ENCODE measurements at regions not wholly inside any gene's neighbourhood (a gene's known extent, or its start where the extent isn't known, plus 50 kb on each side); places are given as distances from the start of the nearest gene placed in this dataset.

DNA sequence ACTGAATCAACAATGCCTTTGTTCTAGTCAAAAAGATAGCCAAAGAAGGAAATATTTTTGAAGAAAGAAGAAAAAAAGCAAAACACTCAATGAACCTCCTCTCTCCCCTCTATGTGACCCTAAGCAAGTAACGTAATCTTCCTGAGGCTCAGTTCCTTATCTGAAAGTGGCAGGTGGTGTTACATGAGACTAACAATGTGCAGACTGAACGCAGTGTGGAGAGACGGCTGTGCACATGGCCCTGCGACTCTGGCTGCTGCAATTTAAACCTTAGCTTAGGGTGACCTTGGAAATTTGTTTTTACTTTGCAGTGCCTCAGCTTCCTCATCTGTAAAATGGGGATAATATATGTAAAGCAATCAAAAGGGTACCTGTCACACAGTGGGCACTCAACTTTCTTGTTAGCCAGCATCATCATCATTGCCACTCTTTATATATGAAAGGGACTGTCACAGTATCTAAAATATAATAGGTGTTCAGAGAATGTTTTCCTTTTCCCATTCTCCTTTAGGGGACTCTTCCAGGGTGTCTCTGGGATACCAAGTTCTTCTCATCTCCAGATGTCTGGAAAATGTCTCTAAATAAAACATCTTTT is 100.1 kb upstream of the JUN start:
- Histone ChIP-seq H3K4me3 (ENCODE audit: low read length) (no peak overlapping the region), H3K9me3 (ENCODE audit: control insufficient read depth, low read length) (no peaks in the 10 kb centered on the region), H3K27me3 (ENCODE audit: control insufficient read depth, insufficient read depth) (no peaks in the 10 kb centered on the region), H3K27ac (ENCODE audit: low read length) (peak overlapping the region; percentile 71), H3K4me1 (ENCODE audit: control insufficient read depth, insufficient read depth, low read length) (peaks cover 30% of the 10 kb centered on the region)
- 44% methylated on average over 4 of the region's 4 CpGs for WGBS
- intact Hi-C loops (cut with DNase I): loop anchor here in 2 of 4 donors (10.0 kb wide), 1 partner anchor 69 kb away; no protein-coding TSS in a partner anchor
- DNase-seq: peak in 1 of 3 donors; percentile 54
- ATAC-seq: peak; percentile 31 to 73

DNA sequence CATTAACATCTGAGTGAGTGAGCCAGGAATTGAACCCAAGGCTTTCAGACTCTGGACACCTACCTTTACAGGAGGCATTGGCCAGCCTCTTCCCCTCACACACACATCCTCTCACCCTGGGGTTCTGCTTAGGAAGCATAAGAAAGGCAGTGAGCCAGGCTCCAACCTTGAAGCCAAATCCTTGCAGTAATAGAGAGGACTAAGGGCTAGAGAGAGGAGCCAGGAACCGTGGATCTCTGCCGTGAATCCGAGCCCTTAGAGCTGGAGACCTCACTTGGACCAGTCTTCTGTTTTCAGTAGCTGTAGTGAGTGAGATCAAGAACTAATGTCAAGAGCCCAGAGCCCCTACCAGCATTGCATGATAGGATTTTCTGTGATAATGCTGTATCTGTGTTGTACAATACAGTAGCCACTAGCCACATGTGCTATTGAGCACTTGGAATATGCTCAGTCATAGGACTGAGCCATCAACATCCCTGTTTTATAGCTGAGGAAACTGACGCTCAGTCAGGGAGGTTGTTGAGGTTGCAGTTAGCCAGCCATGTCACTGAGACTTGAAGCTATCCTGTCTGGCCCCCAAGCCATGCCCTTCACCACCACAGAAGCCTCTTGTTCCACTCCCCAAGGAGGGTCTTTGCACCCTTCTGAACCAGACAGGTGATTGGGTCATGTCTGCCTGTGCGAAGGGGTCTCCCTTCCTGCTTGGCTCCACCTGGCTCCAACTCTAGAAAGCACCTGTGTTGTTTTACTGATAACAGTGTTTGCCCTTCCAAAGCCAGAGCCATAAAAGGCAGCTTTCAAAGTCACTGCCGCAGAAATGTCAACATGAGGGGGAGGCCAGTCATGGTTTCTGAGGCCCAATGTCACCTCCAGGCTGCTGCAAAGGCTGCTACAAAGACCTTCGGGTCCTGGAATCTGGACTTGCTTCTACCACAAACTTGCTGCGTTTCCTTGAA is 101.1 kb upstream of the JUN start:
- peak; percentile 63 to 82 (median 70) for DNase-seq
- no peaks in the 10 kb centered on the region for H3K9me3 ChIP-seq (ENCODE audit: control insufficient read depth, low read length)
- peak overlapping the region; percentile 74 for H3K27ac ChIP-seq (ENCODE audit: low read length)
- no peaks in the 10 kb centered on the region for H3K27me3 ChIP-seq (ENCODE audit: control insufficient read depth, insufficient read depth)
- WGBS: 53% methylated on average over 8 of the region's 8 CpGs
- peak; percentile 5 to 32 for ATAC-seq
- H3K4me1 ChIP-seq (ENCODE audit: control insufficient read depth, insufficient read depth, low read length): peaks cover 32% of the 10 kb centered on the region
- H3K4me3 ChIP-seq (ENCODE audit: low read length): no peak overlapping the region
- intact Hi-C loops (cut with DNase I): loop anchor here in 3 of 4 donors (5.0 to 10.0 kb wide), 2 partner anchors 70 to 98 kb away; no protein-coding TSS in a partner anchor

DNA sequence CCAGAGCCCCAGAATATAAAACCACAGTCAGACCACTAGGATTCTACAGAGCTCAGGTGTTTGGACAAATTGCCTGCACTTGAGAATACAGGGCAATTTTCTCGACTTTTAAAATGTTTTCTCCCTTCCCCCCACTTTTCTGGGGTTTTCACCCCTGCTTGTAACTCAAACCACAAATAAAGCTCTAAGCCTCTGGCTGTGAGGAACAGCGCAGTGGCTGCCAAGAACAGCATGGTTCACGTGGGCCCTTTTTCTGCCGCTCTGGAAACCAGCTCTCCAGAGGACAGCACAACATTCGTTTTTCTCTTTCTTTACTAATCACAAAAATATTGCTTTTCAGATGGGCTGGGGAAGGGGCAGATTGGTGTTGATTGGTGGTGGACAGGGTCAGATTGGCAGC is 102.2 kb upstream of the JUN start:
- peak; percentile 33 to 68 for ATAC-seq

DNA sequence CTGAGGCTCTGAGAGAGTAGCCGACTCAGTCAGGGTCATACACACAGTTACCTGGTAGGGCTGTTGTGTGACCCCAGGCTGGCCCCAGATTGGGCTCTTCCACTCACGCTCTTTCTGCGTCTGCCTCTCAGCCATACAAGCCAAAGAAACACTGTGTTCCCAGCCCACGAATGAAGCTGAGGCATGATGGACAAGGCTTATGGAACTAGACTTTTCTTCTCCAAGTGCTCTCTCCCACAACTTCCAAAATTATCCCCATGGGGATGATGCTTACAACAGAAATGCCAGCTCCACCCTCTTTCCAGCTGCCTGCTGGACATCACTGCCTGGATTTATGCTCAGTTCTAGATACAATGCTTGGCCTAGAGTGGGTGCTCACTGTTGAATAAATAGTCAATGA is 102.8 kb upstream of the JUN start:
- ATAC-seq (peak; percentile 52 to 73), DNase-seq (peak; percentile 48 to 78 (median 56))
- Histone ChIP-seq H3K27me3 (ENCODE audit: control insufficient read depth, insufficient read depth) (no peaks in the 10 kb centered on the region), H3K4me1 (ENCODE audit: control insufficient read depth, insufficient read depth, low read length) (peaks cover 29% of the 10 kb centered on the region), H3K27ac (ENCODE audit: low read length) (peak overlapping the region; percentile 25), H3K4me3 (ENCODE audit: low read length) (no peak overlapping the region), H3K9me3 (ENCODE audit: control insufficient read depth, low read length) (no peaks in the 10 kb centered on the region)
- intact Hi-C loops (cut with DNase I): loop anchor here in 3 of 4 donors (5.0 to 10.0 kb wide), 2 partner anchors 72 to 99 kb away; no protein-coding TSS in a partner anchor
- 61% methylated on average over 4 of the region's 4 CpGs for WGBS

More for the DNA sequence above, 102.2 kb upstream of the JUN start:
- Histone ChIP-seq H3K27ac (ENCODE audit: low read length) (peak overlapping the region; percentile 25), H3K4me3 (ENCODE audit: low read length) (no peak overlapping the region), H3K27me3 (ENCODE audit: control insufficient read depth, insufficient read depth) (no peaks in the 10 kb centered on the region), H3K9me3 (ENCODE audit: control insufficient read depth, low read length) (no peaks in the 10 kb centered on the region), H3K4me1 (ENCODE audit: control insufficient read depth, insufficient read depth, low read length) (peaks cover 32% of the 10 kb centered on the region)
- peak; percentile 65 to 89 (median 79) for DNase-seq
- intact Hi-C loops (cut with DNase I): loop anchor here in 3 of 4 donors (5.0 to 10.0 kb wide), 2 partner anchors 71 to 99 kb away; no protein-coding TSS in a partner anchor
- 55% methylated on average over 5 of the region's 5 CpGs for WGBS

DNA sequence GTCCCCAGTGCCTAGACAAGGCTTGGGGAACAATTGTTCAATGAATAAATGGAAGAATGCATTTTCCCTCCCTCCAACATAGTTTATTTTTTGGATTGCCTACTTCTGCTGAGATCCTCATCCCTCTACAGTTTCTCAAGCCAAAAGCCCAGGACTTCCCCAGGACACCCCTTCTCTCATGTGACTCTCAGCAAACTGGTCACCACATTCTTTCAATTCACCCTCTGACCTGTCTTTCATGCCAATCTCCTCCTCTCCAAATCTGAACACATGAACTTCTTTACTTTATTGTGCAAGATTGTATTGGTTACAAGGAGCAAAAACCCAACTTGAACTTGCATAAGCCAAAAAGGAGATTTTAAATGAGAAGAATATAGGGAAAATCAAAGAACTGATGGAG is 103.2 kb upstream of the JUN start:
- Histone ChIP-seq H3K4me1 (ENCODE audit: control insufficient read depth, insufficient read depth, low read length) (peaks cover 27% of the 10 kb centered on the region), H3K9me3 (ENCODE audit: control insufficient read depth, low read length) (no peaks in the 10 kb centered on the region), H3K27ac (ENCODE audit: low read length) (peak overlapping the region; percentile 25), H3K4me3 (ENCODE audit: low read length) (no peak overlapping the region), H3K27me3 (ENCODE audit: control insufficient read depth, insufficient read depth) (no peaks in the 10 kb centered on the region)
- DNase-seq: no peak
- peak in 1 of 2 donors; percentile 34 for ATAC-seq
- intact Hi-C loops (cut with DNase I): loop anchor here in 3 of 4 donors (5.0 to 10.0 kb wide), 2 partner anchors 72 to 100 kb away; no protein-coding TSS in a partner anchor

DNA sequence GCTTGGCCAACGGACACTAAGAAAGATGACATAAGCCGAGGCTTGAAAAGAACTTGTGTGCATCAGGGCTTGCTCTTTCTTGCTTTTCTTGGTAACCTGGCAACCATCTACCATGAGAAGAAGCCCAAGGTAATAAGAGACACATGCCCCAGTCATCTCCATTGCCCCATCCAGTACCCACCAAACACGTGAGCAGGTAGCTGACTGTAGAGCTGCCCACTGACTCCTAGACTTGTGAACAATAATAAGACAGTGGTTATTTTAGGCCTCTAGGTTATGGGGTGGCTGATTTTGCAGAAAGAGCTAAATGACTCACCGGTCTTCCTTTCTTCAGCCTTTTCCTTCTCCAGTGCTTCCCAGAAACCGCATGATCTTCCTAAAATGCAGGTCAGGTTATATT is 105.0 kb upstream of the JUN start:
- intact Hi-C loops (cut with DNase I): loop anchor here in 3 of 4 donors (5.0 to 10.0 kb wide), 2 partner anchors 74 to 102 kb away; no protein-coding TSS in a partner anchor
- H3K27me3 ChIP-seq (ENCODE audit: control insufficient read depth, insufficient read depth): no peaks in the 10 kb centered on the region
- no peak overlapping the region for H3K27ac ChIP-seq (ENCODE audit: low read length)
- H3K9me3 ChIP-seq (ENCODE audit: control insufficient read depth, low read length): no peaks in the 10 kb centered on the region
- WGBS: 84% methylated on average over 5 of the region's 5 CpGs
- ATAC-seq: no peak
- peaks cover 23% of the 10 kb centered on the region for H3K4me1 ChIP-seq (ENCODE audit: control insufficient read depth, insufficient read depth, low read length)
- DNase-seq: no peak
- no peak overlapping the region for H3K4me3 ChIP-seq (ENCODE audit: low read length)

DNA sequence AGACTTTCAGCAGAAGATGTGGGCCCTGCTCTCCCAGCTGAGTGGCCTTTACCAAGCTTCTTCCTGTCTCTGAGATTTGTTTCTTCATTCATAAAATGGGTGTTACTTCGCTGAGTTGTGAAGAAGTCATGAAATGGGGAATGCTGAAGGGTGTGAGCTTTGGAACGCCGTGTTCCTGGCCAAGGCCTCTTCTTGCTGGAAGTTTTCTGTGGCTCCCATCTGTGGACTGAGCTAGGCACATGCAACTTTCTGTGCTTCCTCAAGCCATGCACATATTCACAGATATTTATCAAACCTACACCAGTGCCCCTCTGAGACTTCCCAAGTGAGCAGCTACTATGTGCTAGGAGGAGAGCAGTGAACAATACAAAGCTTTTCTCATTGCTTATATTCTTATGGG is 106.3 kb upstream of the JUN start:
- DNase-seq (peak in 2 of 3 donors; percentile 56 to 77), ATAC-seq (peak; percentile 25 to 31)
- H3K27me3 ChIP-seq (ENCODE audit: control insufficient read depth, insufficient read depth): no peaks in the 10 kb centered on the region
- no peak overlapping the region for H3K27ac ChIP-seq (ENCODE audit: low read length)
- no peaks in the 10 kb centered on the region for H3K9me3 ChIP-seq (ENCODE audit: control insufficient read depth, low read length)
- WGBS: 70% methylated on average over 3 of the region's 3 CpGs
- peaks cover 20% of the 10 kb centered on the region for H3K4me1 ChIP-seq (ENCODE audit: control insufficient read depth, insufficient read depth, low read length)
- intact Hi-C loops (cut with DNase I): loop anchor here in 1 of 4 donors (10.0 kb wide), 1 partner anchor 105 kb away; the partner anchor contains the start of gene JUN
- H3K4me3 ChIP-seq (ENCODE audit: low read length): no peak overlapping the region

DNA sequence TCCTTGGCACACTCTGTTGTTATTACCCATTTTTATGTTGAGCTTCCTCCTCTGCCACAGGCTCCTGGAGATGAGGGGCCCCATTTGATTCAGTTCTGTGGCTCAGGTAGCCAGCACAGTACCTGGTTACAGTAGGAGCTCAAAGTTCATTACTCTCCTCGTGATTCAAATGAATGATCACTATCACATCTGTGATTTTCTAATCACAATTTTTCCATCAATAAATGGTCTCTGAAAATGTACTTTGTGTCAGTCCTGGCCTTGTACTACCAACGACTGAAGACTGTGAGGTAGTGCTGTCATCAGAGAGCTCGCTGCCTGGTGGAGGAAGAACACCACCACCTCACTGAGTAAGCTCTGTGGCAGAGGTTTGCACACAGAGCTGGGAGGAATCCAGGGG is 106.8 kb upstream of the JUN start:
- Histone ChIP-seq H3K4me1 (ENCODE audit: control insufficient read depth, insufficient read depth, low read length) (peaks cover 20% of the 10 kb centered on the region), H3K9me3 (ENCODE audit: control insufficient read depth, low read length) (no peaks in the 10 kb centered on the region), H3K27ac (ENCODE audit: low read length) (no peak overlapping the region), H3K27me3 (ENCODE audit: control insufficient read depth, insufficient read depth) (no peaks in the 10 kb centered on the region), H3K4me3 (ENCODE audit: low read length) (no peak overlapping the region)
- DNase-seq (no peak), ATAC-seq (no peak)
- 97% methylated on average over 3 of the region's 3 CpGs for WGBS
- intact Hi-C loops (cut with DNase I): loop anchor here in 1 of 4 donors (10.0 kb wide), 1 partner anchor 106 kb away; the partner anchor contains the start of gene JUN

DNA sequence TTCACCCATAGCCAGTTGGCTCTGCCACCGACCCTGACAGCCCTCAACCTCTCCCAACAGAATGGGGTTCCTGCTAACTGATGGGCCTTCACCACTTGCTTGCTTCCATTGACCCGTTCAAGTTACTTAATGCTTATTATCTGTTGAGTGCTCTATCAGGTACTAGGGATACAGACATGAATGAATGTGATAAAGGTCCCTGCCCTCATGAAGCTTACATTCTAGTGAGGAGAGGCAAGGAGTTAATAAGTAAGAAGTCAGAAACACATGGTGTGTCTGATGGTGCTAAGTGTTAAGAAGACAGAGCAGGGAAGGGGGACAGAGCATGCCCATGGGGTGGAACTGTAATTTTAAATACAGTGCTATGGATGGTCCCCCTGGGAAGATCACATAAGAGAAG is 107.5 kb upstream of the JUN start:
- intact Hi-C loops (cut with DNase I): loop anchor here in 1 of 4 donors (10.0 kb wide), 1 partner anchor 107 kb away; the partner anchor contains the start of gene JUN
- no peaks in the 10 kb centered on the region for H3K9me3 ChIP-seq (ENCODE audit: control insufficient read depth, low read length)
- 97% methylated on average over 2 of the region's 2 CpGs for WGBS
- no peaks in the 10 kb centered on the region for H3K27me3 ChIP-seq (ENCODE audit: control insufficient read depth, insufficient read depth)
- ATAC-seq: no peak
- no peak overlapping the region for H3K27ac ChIP-seq (ENCODE audit: low read length)
- H3K4me3 ChIP-seq (ENCODE audit: low read length): no peak overlapping the region
- H3K4me1 ChIP-seq (ENCODE audit: control insufficient read depth, insufficient read depth, low read length): peaks cover 22% of the 10 kb centered on the region
- no peak for DNase-seq

DNA sequence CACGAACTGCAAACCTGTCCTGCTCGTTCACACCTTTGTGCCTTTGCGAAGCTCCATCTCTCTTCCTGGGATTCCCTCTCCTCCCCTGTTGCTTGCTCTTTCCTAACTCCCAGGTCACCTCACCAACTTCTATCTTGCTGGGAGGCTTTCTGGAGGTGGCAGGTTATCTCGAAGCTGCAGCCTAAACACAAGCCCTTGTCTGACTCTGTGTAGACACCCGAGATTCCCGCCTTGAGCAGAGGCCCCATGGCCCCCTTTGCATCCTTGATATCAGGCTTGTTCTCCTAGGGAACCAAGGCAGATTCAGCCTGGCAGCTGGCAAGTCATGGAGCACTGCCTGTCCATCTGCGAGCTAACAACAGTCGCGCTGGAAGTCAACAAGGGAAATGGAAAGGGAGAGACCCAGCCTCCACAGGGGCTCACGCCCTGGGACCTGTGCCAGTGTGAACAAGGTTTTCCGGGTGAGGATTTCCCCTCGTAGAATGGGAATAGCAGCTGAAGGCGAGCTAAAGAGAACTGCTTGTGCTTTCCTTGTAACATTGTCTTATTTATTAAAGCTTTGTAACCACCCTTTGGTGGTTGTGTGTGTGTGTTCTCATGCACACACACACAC is 109.5 kb upstream of the JUN start:
- 59% methylated on average over 13 of the region's 13 CpGs for WGBS
- ATAC-seq (peak; percentile 69 to 88), DNase-seq (peak; percentile 78 to 87 (median 86))
- Histone ChIP-seq H3K4me3 (ENCODE audit: low read length) (no peak overlapping the region), H3K27me3 (ENCODE audit: control insufficient read depth, insufficient read depth) (no peaks in the 10 kb centered on the region), H3K4me1 (ENCODE audit: control insufficient read depth, insufficient read depth, low read length) (peaks cover 27% of the 10 kb centered on the region), H3K27ac (ENCODE audit: low read length) (peak overlapping the region; percentile 56), H3K9me3 (ENCODE audit: control insufficient read depth, low read length) (no peaks in the 10 kb centered on the region)
- intact Hi-C loops (cut with DNase I): loop anchor here in 1 of 4 donors (10.0 kb wide), 1 partner anchor 109 kb away; the partner anchor contains the start of gene JUN

Data from right cardiac atrium (tissue), 5 donors.